Pancreas (tissue), 10 donors: ENCODE measurements at regions not wholly inside any gene's neighbourhood (a gene's known extent, or its start where the extent isn't known, plus 50 kb on each side); places are given as distances from the start of the nearest gene placed in this dataset.

Experiments
- ATAC-seq, 4 donors: fragments of 200-7000 bp; cut with Tn5 transposase; one replicate each; pipeline versions ENCODE4 v1.8.0 to v1.9.1; 2020; ENCODE audit warnings: mild to moderate bottlenecking in 4 of 4, moderate library complexity in 4 of 4
- DNase-seq, 6 donors: peaks; one replicate each; pipeline ENCODE4 v3.0.0-alpha.2; 2020
- FAIRE-seq: peaks from 2 replicates; lab custom pipeline; 2012; peaks lifted over from hg19 to GRCh38; lab: Jason Lieb, UNC
- H3K27ac ChIP-seq, 4 donors: fragments of 200-600 bp; sonication (generic); 1 replicate in 3 of 4; 2 replicates in 1 of 4; pipeline versions ENCODE4 v1.5.0 to v1.8.0; 2020
- H3K27me3 ChIP-seq, 4 donors: fragments of 200-600 bp; one replicate each; pipeline ENCODE4 v1.8.0; 2021
- H3K36me3 ChIP-seq, 3 donors: fragments of 200-600 bp; sonication (generic) in 1 of 3; one replicate each; pipeline versions ENCODE4 v1.5.0 to v1.8.0; 2020 to 2021
- H3K4me1 ChIP-seq, 3 donors: fragments of 200-600 bp; one replicate each; pipeline ENCODE4 v1.8.0; 2021
- H3K4me3 ChIP-seq, 4 donors: fragments of 200-600 bp; sonication (generic) in 2 of 4; one replicate each; pipeline versions ENCODE4 v1.5.0 to v1.8.0; 2020 to 2021
- H3K9me3 ChIP-seq, 4 donors: fragments of 200-600 bp; one replicate each; pipeline ENCODE4 v1.8.0; 2021
- CTCF ChIP-seq, 4 donors: fragments of 200-600 bp; sonication (generic) in 3 of 4; IDR thresholded peaks; one replicate each; pipeline versions ENCODE4 v1.5.0 to v1.8.0; 2021; ENCODE audit warnings: antibody characterized with exemption in 4 of 4
- WGBS, 2 donors: extraction: QIAGEN DNeasy Blood & Tissue Kit; methylation state at CpG; one replicate each; pipeline ENCODE4 v1.1.7; 2013; 5-methylcytosine and 5-hydroxymethylcytosine counted together
- intact Hi-C, 3 donors: fragments of 100-400 bp; cut with DNase I; formaldehyde crosslinking; loops; one replicate each; pipeline versions ENCODE4 v1.11.1 to v1.14.2; 2022
- donor health status: healthy with polysubstance abuse.
- donor health status: DM: no; HTN: no; CAD: no; lungs with moderate emphysema.
- donor health status: DM: no; HTN: no; CAD: no.
- donor health status: control.
- donor health status: control.
- donor health status: Bipolar disorder and iron deficiency.
- donor health status: DM: yes; HTN: yes; CAD: no.
- donor health status: DM: no; HTN: no; CAD: no.
- donor health status: DM: no; HTN: no; CAD: no.
- donor health status: DM: yes; HTN: yes; CAD: no.

- no peak overlapping the region for H3K4me3 ChIP-seq
- no peak for TF ChIP-seq CTCF (IDR thresholded peaks at IDR 0.05)
- no peaks in the 10 kb centered on the region for H3K27me3 ChIP-seq
- no peak overlapping the region for H3K27ac ChIP-seq
- DNase-seq = no peak
- 14% methylated on average over 1 of the region's 1 CpG for WGBS, 2 donors
- no peaks in the 10 kb centered on the region for H3K9me3 ChIP-seq
- no peak for ATAC-seq
- no peaks in the 10 kb centered on the region for H3K36me3 ChIP-seq
- H3K4me1 ChIP-seq = no peaks in the 10 kb centered on the region
- intact Hi-C loops = no loop called here
- FAIRE-seq = no peak
These were observed 261.4 kb downstream of the MAP2K4 start for GRCh38 chr17:12282056-12282455.

DNA sequence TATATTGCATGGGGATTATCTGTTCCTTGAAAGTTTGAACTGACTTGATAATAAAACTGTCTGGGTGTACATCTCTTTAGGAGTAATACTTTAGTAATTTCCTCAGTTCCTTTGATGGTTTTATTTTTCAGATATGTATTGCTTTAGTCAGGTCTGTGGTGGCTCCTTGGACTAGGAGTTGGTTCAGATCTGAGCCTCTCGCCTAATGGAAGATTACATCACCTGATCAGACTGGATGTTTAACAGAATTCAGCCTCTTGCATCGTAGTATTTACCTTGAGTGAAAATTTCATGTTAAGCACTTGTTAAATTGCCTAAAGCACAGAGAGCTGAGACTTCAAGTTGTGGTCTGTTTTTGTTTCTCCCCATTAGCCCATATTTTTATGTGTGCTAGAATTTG is 267.3 kb downstream of the MAP2K4 start:
- no peaks in the 10 kb centered on the region for H3K27me3 ChIP-seq
- H3K4me1 ChIP-seq = no peaks in the 10 kb centered on the region
- H3K36me3 ChIP-seq = no peaks in the 10 kb centered on the region
- no peak for TF ChIP-seq CTCF (IDR thresholded peaks at IDR 0.05)
- ATAC-seq (no peak), FAIRE-seq (no peak), DNase-seq (no peak)
- intact Hi-C loops = no loop called here
- 25 to 32% methylated on average over 2 of the region's 2 CpGs for WGBS, 2 donors
- H3K9me3 ChIP-seq = no peaks in the 10 kb centered on the region
- H3K27ac ChIP-seq = no peak overlapping the region
- no peak overlapping the region for H3K4me3 ChIP-seq

- no peak for DNase-seq
- ATAC-seq = no peak
- Histone ChIP-seq H3K36me3 (no peaks in the 10 kb centered on the region), H3K4me3 (no peak overlapping the region), H3K9me3 (no peaks in the 10 kb centered on the region), H3K27me3 (no peaks in the 10 kb centered on the region), H3K27ac (no peak overlapping the region), H3K4me1 (no peaks in the 10 kb centered on the region)
- FAIRE-seq = no peak
- intact Hi-C loops = no loop called here
- 66 to 80% methylated on average over 6 of the region's 6 CpGs for WGBS, 2 donors
- TF ChIP-seq CTCF (IDR thresholded peaks at IDR 0.05) = no peak
These were observed 269.5 kb downstream of the MAP2K4 start for GRCh38 chr17:12290207-12290606.

- no peaks in the 10 kb centered on the region for H3K36me3 ChIP-seq
- H3K4me3 ChIP-seq = no peak overlapping the region
- DNase-seq = no peak
- intact Hi-C loops = no loop called here
- H3K27ac ChIP-seq = no peak overlapping the region
- 54 to 58% methylated on average over 5 of the region's 5 CpGs for WGBS, 2 donors
- no peaks in the 10 kb centered on the region for H3K9me3 ChIP-seq
- no peaks in the 10 kb centered on the region for H3K27me3 ChIP-seq
- no peak for FAIRE-seq
- ATAC-seq = no peak
- TF ChIP-seq CTCF (IDR thresholded peaks at IDR 0.05) = no peak
- H3K4me1 ChIP-seq = no peaks in the 10 kb centered on the region
These were observed 275.5 kb downstream of the MAP2K4 start for GRCh38 chr17:12296209-12296625.

DNA sequence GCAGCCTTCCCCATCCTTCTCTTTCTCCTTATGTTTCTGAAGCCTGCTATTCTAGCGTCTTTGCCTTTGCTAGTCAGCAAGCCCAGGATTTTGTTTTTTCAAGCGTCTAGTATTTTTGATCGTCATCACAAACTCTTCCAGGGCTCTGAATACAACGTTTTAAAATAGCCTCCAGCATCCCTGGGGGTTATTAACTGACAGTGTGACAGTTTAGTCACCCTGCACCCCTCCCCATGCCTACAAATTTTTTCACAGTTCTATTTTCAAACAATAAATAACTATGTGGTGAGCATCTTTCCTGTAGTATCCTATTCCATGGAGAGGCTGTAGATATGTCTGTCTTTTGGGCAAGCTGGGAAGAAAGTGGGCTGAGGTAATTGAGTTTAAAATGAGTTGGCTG is 280.9 kb downstream of the MAP2K4 start:
- no peaks in the 10 kb centered on the region for H3K36me3 ChIP-seq
- H3K27me3 ChIP-seq = no peaks in the 10 kb centered on the region
- TF ChIP-seq CTCF (IDR thresholded peaks at IDR 0.05) = no peak
- H3K4me3 ChIP-seq = no peak overlapping the region
- no peak for DNase-seq
- 63 to 77% methylated on average over 4 of the region's 4 CpGs for WGBS, 2 donors
- FAIRE-seq = no peak
- H3K27ac ChIP-seq = no peak overlapping the region
- no peaks in the 10 kb centered on the region for H3K9me3 ChIP-seq
- ATAC-seq = no peak
- no peaks in the 10 kb centered on the region for H3K4me1 ChIP-seq
- intact Hi-C loops = no loop called here
